ENCODE measurements at regions not wholly inside any gene's neighbourhood (a gene's known extent, or its start where the extent isn't known, plus 50 kb on each side); places are given as distances from the start of the nearest gene placed in this dataset.
A peak's percentile ranks its signal among the peaks of the same experiment; 100 is the strongest.

DNA sequence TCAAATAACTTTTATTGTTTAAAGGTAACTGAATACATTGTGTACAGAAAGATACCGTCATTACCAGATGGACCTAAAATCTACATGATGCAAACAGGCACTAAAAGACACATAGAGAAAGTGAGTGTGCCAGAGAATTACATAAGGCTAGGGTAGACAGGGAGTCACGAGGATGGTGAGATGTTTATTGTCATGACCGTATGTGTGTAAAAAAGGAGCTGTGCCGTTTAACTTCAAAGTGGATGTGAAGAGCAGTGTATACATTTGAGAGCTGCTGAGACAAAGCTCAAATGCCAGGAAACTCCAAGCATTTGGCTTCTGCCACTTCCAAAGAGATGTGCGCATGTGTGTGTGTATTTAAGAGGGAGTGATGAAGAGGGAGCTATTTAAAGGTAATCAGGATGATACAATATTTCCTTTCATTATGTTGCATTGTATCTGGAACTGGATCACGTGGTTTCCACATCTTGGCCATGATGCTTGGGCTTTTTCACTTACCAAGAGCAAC lies 51.4 kb upstream of the IGF1R start:
- Histone ChIP-seq H3K4me3 (no peak overlapping the region), H3K4me1 (peaks cover 13% of the 10 kb centered on the region; the same call in 1 of the 3 replicates), H3K27ac (no peak overlapping the region), H3K4me2 (peak overlapping the region; percentile 25; the same call in 2 of the 3 replicates), H3K9me3 (no peaks in the 10 kb centered on the region)
- WGBS (ENCODE audit: missing lambda C conversion rate) = 23% methylated on average over 6 of the region's 6 CpGs
- POLR2A ChIA-PET = no interaction called here
- TF ChIP-seq, protein P1, sequence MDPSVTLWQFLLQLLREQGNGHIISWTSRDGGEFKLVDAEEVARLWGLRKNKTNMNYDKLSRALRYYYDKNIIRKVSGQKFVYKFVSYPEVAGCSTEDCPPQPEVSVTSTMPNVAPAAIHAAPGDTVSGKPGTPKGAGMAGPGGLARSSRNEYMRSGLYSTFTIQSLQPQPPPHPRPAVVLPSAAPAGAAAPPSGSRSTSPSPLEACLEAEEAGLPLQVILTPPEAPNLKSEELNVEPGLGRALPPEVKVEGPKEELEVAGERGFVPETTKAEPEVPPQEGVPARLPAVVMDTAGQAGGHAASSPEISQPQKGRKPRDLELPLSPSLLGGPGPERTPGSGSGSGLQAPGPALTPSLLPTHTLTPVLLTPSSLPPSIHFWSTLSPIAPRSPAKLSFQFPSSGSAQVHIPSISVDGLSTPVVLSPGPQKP (IDR thresholded peaks at IDR 0.05; ENCODE audit: low read depth, low read length) = no peak
- TF ChIP-seq, protein P2, sequence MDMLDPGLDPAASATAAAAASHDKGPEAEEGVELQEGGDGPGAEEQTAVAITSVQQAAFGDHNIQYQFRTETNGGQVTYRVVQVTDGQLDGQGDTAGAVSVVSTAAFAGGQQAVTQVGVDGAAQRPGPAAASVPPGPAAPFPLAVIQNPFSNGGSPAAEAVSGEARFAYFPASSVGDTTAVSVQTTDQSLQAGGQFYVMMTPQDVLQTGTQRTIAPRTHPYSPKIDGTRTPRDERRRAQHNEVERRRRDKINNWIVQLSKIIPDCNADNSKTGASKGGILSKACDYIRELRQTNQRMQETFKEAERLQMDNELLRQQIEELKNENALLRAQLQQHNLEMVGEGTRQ (IDR thresholded peaks at IDR 0.05) = peak; percentile 44
- no peak for TF ChIP-seq FOSL2 (IDR thresholded peaks at IDR 0.05)
- no peak for TF ChIP-seq FOSL2 (CRISPR knock-in tag; IDR thresholded peaks at IDR 0.05)
- no peak for TF ChIP-seq KDM1A (IDR thresholded peaks at IDR 0.05; ENCODE audit: low read depth)
- peak; percentile 14 to 20; a peak in 5 of 6 replicates for ATAC-seq
- no peak for DNase-seq (ENCODE audit: low read depth in 1 of 2, low spot score in 1 of 2)
- CTCF ChIA-PET = no interaction called here
- FAIRE-seq = no peak

DNA sequence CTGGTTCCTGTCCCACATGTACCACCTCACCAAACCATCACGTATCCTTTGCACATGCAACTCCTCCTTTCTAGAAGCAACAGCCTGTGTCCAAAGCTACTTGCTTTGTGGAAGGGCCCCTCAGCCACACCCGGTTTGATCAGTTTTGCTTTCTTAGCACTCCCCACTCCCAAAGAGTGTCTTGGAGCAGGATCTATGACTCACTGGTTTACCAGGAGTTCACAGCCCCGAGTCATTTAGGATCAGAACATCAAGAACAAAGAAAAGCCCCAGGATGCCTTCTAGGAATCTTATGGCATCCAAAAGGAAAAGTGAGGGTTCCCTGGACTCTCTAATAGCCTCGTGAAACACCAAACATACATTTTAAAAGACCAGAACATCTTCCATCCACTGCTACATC lies 50.7 kb upstream of the IGF1R start:
- POLR2A ChIA-PET = no interaction called here
- Histone ChIP-seq H3K27ac (no peak overlapping the region), H3K4me2 (peak overlapping the region; percentile 25), H3K4me1 (peaks cover 13% of the 10 kb centered on the region; the same call in 1 of the 3 replicates), H3K9me3 (no peaks in the 10 kb centered on the region), H3K4me3 (no peak overlapping the region)
- WGBS (ENCODE audit: missing lambda C conversion rate) = 23% methylated on average over 4 of the region's 4 CpGs
- no peak for FAIRE-seq
- TF ChIP-seq EP300 (IDR thresholded peaks at IDR 0.05) = no peak
- no peak for TF ChIP-seq RARB (CRISPR knock-in tag; IDR thresholded peaks at IDR 0.05)
- TF ChIP-seq ZSCAN20 (CRISPR knock-in tag; IDR thresholded peaks at IDR 0.05) = no peak
- TF ChIP-seq FOSB (CRISPR knock-in tag; IDR thresholded peaks at IDR 0.05) = no peak
- no peak for TF ChIP-seq POLR2AphosphoS2 (conservative IDR thresholded peaks at IDR 0.05; ENCODE audit: low read length)
- TF ChIP-seq KDM5A (IDR thresholded peaks at IDR 0.05) = no peak
- no peak for TF ChIP-seq HES2 (IDR thresholded peaks at IDR 0.05)
- TF ChIP-seq KDM1A (IDR thresholded peaks at IDR 0.05; ENCODE audit: low read depth) = no peak
- no peak for DNase-seq (ENCODE audit: low read depth in 1 of 2, low spot score in 1 of 2)
- ATAC-seq = peak; percentile 30 to 55; a peak in 5 of 6 replicates
- CTCF ChIA-PET = no interaction called here

Small RNAs in the stretch of these regions (small RNA-seq; reads per million reads assigned to genes)
- 0 reads per million in 6 experiments for gene AC022523.2
- gene RF00026 = 0 reads per million in 6 experiments
- 0 reads per million in 6 experiments for gene RNU6-1186P

Measured in A549 (cell line).